Endothelial cell of umbilical vein (primary cell): ENCODE measurements at regions not wholly inside any gene's neighbourhood (a gene's known extent, or its start where the extent isn't known, plus 50 kb on each side); places are given as distances from the start of the nearest gene placed in this dataset.

Source experiments
- BruUV-seq: library from RNA; stranded (reverse); fragments of 400-500 nt; replicated peaks from 2 replicates; lab custom pipeline; 2021; lab: Mats Ljungman, UMichigan
- CTCF ChIA-PET: fragments of 300-600, 350-600 bp; sonication (Branson Sonifier 250); formaldehyde crosslinking; loops from one replicate; lab custom pipeline; 2021; ENCODE audit warnings: antibody characterized with exemption, inconsistent platforms; lab: Charles Lee
- POLR2A ChIA-PET: fragments of 300-600, 350-600 bp; sonication (Branson Sonifier 250); formaldehyde crosslinking; loops from one replicate; lab custom pipeline; 2021; ENCODE audit warnings: antibody characterized with exemption, inconsistent platforms; lab: Charles Lee
- DNase-seq: peaks from one replicate; pipeline ENCODE4 v3.0.0-alpha.2; 2011; ENCODE audit warnings: low read depth, low spot score
- FAIRE-seq: peaks from 2 replicates; lab custom pipeline; 2011; peaks lifted over from hg19 to GRCh38; lab: Jason Lieb, UNC
- H2AFZ ChIP-seq: 2 replicates; pipeline ENCODE4 v1.6.0; 2012; ENCODE audit warnings: low read depth, low read length, control low read depth, inconsistent platforms
- H3K27ac ChIP-seq: 2 replicates; pipeline ENCODE4 v1.5.1; 2011; ENCODE audit warnings: low read depth, mild to moderate bottlenecking, control low read depth, low read length, moderate library complexity; ENCODE audit not compliant: insufficient read depth
- H3K27me3 ChIP-seq, 2 experiments: 2 replicates each; pipeline versions ENCODE4 v1.6.0 to v1.6.1; 2011; ENCODE audit warnings: low read length in 2 of 2, mixed read lengths in 1 of 2; ENCODE audit not compliant: control insufficient read depth in 2 of 2, insufficient read depth in 2 of 2
- H3K36me3 ChIP-seq, 2 experiments: 2 replicates in 1 of 2; 3 replicates in 1 of 2; pipeline ENCODE4 v1.5.1; 2011; ENCODE audit warnings: low read length in 2 of 2, mild to moderate bottlenecking in 1 of 2, moderate library complexity in 1 of 2; ENCODE audit not compliant: control insufficient read depth in 2 of 2, insufficient read depth in 2 of 2; ENCODE audit errors: extremely low read depth in 1 of 2
- H3K4me1 ChIP-seq: 3 replicates; pipeline ENCODE4 v1.5.1; 2011; ENCODE audit warnings: mild to moderate bottlenecking, low read length; ENCODE audit not compliant: control insufficient read depth, insufficient read depth; ENCODE audit errors: extremely low read depth
- H3K4me2 ChIP-seq: 2 replicates; pipeline ENCODE4 v1.6.1; 2011; ENCODE audit warnings: low read length, control low read depth, mixed read lengths; ENCODE audit not compliant: insufficient read depth
- H3K4me3 ChIP-seq, 3 experiments: fragments of 200-600 bp in 1 of 3; sonication (generic), shearing (Covaris generic) in 1 of 3; replicated peaks in 1 of 3; 2 replicates each; pipeline ENCODE4 v1.5.1; 2011 to 2016; ENCODE audit warnings: control low read depth in 3 of 3, low read length in 3 of 3, mild to moderate bottlenecking in 2 of 3, inconsistent platforms in 1 of 3, low read depth in 1 of 3, moderate library complexity in 1 of 3; ENCODE audit not compliant: insufficient read depth in 1 of 3
- H3K79me2 ChIP-seq: 2 replicates; pipeline ENCODE4 v1.6.0; 2012; ENCODE audit warnings: low read length, inconsistent platforms; ENCODE audit not compliant: control insufficient read depth, insufficient read depth
- H3K9ac ChIP-seq: replicated peaks from 2 replicates; pipeline ENCODE3; 2011; ENCODE audit warnings: low read length, control low read depth; ENCODE audit not compliant: insufficient read depth; ENCODE audit errors: extremely low read depth
- H3K9me1 ChIP-seq: replicated peaks from 3 replicates; pipeline ENCODE4 v1.6.0; 2011; ENCODE audit warnings: mild to moderate bottlenecking, low read length; ENCODE audit not compliant: control insufficient read depth, insufficient read depth; ENCODE audit errors: extremely low read depth
- H3K9me3 ChIP-seq: replicated peaks from 2 replicates; pipeline ENCODE4 v1.5.1; 2012; ENCODE audit warnings: low read length, inconsistent platforms; ENCODE audit not compliant: control insufficient read depth, insufficient read depth
- H4K20me1 ChIP-seq: replicated peaks from 2 replicates; pipeline ENCODE3; 2011; ENCODE audit warnings: mild to moderate bottlenecking, low read length; ENCODE audit not compliant: control insufficient read depth, insufficient read depth; ENCODE audit errors: extremely low read depth
- EZH2 ChIP-seq: IDR thresholded peaks from 2 replicates; pipeline ENCODE4 v1.6.1; 2012; ENCODE audit warnings: borderline replicate concordance, low read depth, mild to moderate bottlenecking, moderate library complexity, low read length, inconsistent platforms; ENCODE audit not compliant: severe bottlenecking
- FOS ChIP-seq: IDR thresholded peaks from 2 replicates; pipeline ENCODE4 v1.6.1; 2011; ENCODE audit warnings: mild to moderate bottlenecking, low read length, moderate library complexity, borderline replicate concordance; ENCODE audit not compliant: insufficient read depth
- GATA2 ChIP-seq: IDR thresholded peaks from 2 replicates; pipeline ENCODE4 v1.7.0; 2011; ENCODE audit warnings: low read depth, mild to moderate bottlenecking, moderate library complexity, mixed read lengths, low read length; ENCODE audit not compliant: insufficient read length, insufficient read depth
- JUN ChIP-seq: IDR thresholded peaks from 2 replicates; pipeline ENCODE4 v1.6.1; 2011; ENCODE audit warnings: borderline replicate concordance, low read depth; ENCODE audit not compliant: insufficient read length, insufficient read depth
- MYC ChIP-seq: IDR thresholded peaks from one replicate; pipeline ENCODE4 v1.6.1; 2011; ENCODE audit warnings: mild to moderate bottlenecking, low read depth, low read length
- POLR2A ChIP-seq: IDR thresholded peaks from 2 replicates; pipeline ENCODE4 v1.6.1; 2012; ENCODE audit warnings: low read depth, mild to moderate bottlenecking, control low read depth, low read length
- POLR2AphosphoS5 ChIP-seq: IDR thresholded peaks from 2 replicates; pipeline ENCODE4 v1.6.1; 2012; ENCODE audit warnings: low read depth, mild to moderate bottlenecking, control low read depth, low read length, moderate library complexity; ENCODE audit not compliant: insufficient read depth
- dilution Hi-C: fragments of 300-500 bp; cut with MboI; formaldehyde crosslinking; loops from one replicate; pipeline ENCODE4 v1.15.0; 2019; ENCODE audit warnings: low sequenced_read_pairs; ENCODE audit not compliant: extremely low pct_ligation_motif_present
- intact Hi-C: fragments of 100-400 bp; cut with micrococcal nuclease; formaldehyde crosslinking; loops from one replicate; pipeline ENCODE4 v1.10.0; 2022
- TF ChIP-seq, protein P1 (sequence below): IDR thresholded peaks from 2 replicates; pipeline ENCODE4 v1.6.1; 2011; ENCODE audit not compliant: insufficient read depth, insufficient read length
- TF ChIP-seq, protein P2 (sequence below), 2 donors: IDR thresholded peaks; 1 replicate in 1 of 2; 2 replicates in 1 of 2; pipeline ENCODE4 v1.5.1; 2011; ENCODE audit warnings: low read length in 2 of 2, mild to moderate bottlenecking in 2 of 2, moderate library complexity in 2 of 2, control low read depth in 1 of 2, inconsistent platforms in 1 of 2, low read depth in 1 of 2; ENCODE audit not compliant: insufficient read depth in 1 of 2; ENCODE audit errors: extremely low read depth in 1 of 2

DNA sequence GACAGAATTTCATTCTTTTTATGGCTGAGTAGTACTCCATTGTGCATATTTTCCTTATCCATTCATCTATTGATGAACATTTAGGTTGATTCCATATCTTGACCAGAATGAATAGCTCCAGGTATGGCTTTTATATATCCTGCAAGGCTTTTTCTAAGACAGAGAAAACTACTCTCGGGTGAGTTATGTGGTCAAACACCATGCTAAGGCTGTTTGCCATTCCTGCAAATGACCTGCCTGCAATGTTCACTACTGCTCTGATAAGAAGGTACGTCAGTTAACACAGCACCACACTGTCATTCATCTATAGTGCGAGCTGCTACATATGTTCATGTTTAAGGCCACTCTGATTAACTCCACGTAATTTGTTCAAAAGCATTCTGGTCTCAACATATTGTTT, 256.8 kb upstream of the RGMB start:
- Histone ChIP-seq H3K9me1 (no peaks in the 10 kb centered on the region), H3K4me2 (no peak overlapping the region), H3K4me1 (no peaks in the 10 kb centered on the region), H4K20me1 (no peaks in the 10 kb centered on the region), H3K36me3 (no peaks in the 10 kb centered on the region), H3K9me3 (no peaks in the 10 kb centered on the region), H3K27ac (no peak overlapping the region), H3K9ac (no peak overlapping the region), H3K27me3 (no peaks in the 10 kb centered on the region), H3K4me3 (no peak overlapping the region), H3K79me2 (no peaks in the 10 kb centered on the region), H2AFZ (no peak overlapping the region)
- intact Hi-C loops = no loop called here
- CTCF ChIA-PET = interaction anchor here (1.5 kb wide), 1 partner anchor 11 kb away, joined by 3 read pairs; no protein-coding TSS in a partner anchor
- DNase-seq (no peak), FAIRE-seq (no peak)
- POLR2A ChIA-PET = no interaction called here
- no peak for TF ChIP-seq MYC
- TF ChIP-seq EZH2 = no peak
- TF ChIP-seq FOS = no peak
- TF ChIP-seq JUN = no peak
- no peak for TF ChIP-seq GATA2
- TF ChIP-seq, protein P1, sequence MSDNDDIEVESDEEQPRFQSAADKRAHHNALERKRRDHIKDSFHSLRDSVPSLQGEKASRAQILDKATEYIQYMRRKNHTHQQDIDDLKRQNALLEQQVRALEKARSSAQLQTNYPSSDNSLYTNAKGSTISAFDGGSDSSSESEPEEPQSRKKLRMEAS = no peak
- BruUV-seq = no TSS peak
- dilution Hi-C loops = no loop called here

DNA sequence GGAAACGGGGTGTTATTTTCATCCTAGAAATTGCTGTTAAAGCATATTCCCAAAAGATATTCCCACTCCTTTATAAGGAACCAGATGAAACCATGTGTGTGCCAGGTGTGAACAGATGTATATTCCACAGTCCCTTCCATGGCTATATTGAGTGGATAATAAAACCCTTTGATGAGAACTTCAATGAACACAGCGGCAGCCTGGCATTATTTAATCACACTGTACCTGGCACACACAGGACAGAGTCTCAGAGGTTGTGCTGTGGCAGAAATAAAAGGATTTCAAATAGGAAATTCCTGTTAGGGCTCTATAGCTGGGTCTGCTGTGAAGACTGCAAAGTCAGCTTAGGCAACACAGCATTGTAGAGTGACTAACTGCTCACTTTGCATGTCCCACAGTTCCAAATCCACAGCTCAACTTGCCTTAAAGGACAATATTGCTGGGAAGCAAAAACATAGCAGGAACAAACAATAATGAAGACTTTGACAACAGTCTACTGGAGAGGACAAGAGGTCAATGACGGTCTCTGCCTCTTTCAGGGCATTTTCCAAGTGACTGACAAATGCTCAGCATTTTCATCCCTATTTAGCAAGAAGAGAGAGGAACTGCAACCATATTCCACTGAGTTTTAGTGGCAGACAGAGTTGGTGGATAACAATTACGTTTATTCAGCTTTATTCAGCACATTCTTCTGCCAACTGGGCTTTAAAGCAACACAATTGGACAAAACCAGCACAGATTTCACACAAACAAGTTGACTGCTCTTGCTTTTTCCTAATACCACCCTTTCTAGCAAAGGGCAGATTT, 255.7 kb upstream of the RGMB start:
- no peak for DNase-seq
- Histone ChIP-seq H4K20me1 (no peaks in the 10 kb centered on the region), H3K27me3 (no peaks in the 10 kb centered on the region), H3K9ac (no peak overlapping the region), H3K4me2 (no peak overlapping the region), H2AFZ (no peak overlapping the region), H3K9me1 (no peaks in the 10 kb centered on the region), H3K9me3 (no peaks in the 10 kb centered on the region), H3K4me1 (no peaks in the 10 kb centered on the region), H3K36me3 (no peaks in the 10 kb centered on the region), H3K4me3 (no peak overlapping the region), H3K27ac (no peak overlapping the region), H3K79me2 (no peaks in the 10 kb centered on the region)
- no peak for TF ChIP-seq JUN
- TF ChIP-seq, protein P2, sequence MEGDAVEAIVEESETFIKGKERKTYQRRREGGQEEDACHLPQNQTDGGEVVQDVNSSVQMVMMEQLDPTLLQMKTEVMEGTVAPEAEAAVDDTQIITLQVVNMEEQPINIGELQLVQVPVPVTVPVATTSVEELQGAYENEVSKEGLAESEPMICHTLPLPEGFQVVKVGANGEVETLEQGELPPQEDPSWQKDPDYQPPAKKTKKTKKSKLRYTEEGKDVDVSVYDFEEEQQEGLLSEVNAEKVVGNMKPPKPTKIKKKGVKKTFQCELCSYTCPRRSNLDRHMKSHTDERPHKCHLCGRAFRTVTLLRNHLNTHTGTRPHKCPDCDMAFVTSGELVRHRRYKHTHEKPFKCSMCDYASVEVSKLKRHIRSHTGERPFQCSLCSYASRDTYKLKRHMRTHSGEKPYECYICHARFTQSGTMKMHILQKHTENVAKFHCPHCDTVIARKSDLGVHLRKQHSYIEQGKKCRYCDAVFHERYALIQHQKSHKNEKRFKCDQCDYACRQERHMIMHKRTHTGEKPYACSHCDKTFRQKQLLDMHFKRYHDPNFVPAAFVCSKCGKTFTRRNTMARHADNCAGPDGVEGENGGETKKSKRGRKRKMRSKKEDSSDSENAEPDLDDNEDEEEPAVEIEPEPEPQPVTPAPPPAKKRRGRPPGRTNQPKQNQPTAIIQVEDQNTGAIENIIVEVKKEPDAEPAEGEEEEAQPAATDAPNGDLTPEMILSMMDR (IDR thresholded peaks at IDR 0.05; ENCODE audit: extremely low read depth in 1 of 2, insufficient read depth in 1 of 2, low read depth in 1 of 2, low read length in 2 of 2) = no peak
- TF ChIP-seq GATA2 = no peak
- TF ChIP-seq MYC = no peak
- no peak for TF ChIP-seq POLR2AphosphoS5
- no peak for TF ChIP-seq POLR2A
- TF ChIP-seq, protein P1 = no peak
- TF ChIP-seq FOS = no peak
- TF ChIP-seq EZH2 = no peak
- dilution Hi-C loops = no loop called here
- ChIA-PET POLR2A (no interaction called here), CTCF (interaction anchor here (1.1 kb wide), 1 partner anchor 63 kb away, joined by 3 read pairs; no protein-coding TSS in a partner anchor)
- intact Hi-C loops = no loop called here
- no TSS peak for BruUV-seq
- no peak for FAIRE-seq
